H1 (cell line): ENCODE measurements at regions not wholly inside any gene's neighbourhood (a gene's known extent, or its start where the extent isn't known, plus 50 kb on each side); places are given as distances from the start of the nearest gene placed in this dataset.

Source experiments
- GABPA ChIP-seq: IDR thresholded peaks from 2 replicates; pipeline ENCODE4 v1.6.1; 2011; ENCODE audit warnings: mild to moderate bottlenecking, low read length, moderate library complexity, borderline replicate concordance; ENCODE audit not compliant: insufficient read depth
- JUND ChIP-seq: IDR thresholded peaks from 2 replicates; pipeline ENCODE4 v1.6.1; 2011; ENCODE audit warnings: mild to moderate bottlenecking, improper control_type of control experiment, low read length
- TCF12 ChIP-seq: IDR thresholded peaks from 2 replicates; pipeline ENCODE4 v1.6.1; 2011; ENCODE audit warnings: low read depth, mild to moderate bottlenecking, low read length

DNA sequence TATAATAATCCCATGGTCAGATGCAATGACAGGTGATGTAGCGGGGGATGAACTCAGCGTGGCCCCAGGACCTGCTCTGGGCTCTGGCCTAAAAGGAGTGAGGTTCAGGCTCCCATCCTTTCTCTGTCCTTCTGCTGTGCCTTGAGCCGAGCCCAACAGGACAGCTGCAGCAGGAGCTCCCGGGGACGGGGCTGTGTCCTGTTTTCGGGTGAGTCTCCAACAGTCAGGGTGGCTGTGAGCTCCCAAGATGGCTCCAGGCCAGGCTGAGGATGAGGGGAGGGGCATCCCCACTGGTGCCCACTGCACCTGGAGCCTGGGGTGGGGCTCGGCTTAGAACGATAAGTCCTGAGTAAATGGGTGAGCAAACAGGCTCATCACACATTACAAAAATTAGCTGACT lies 1385.0 kb downstream of the BRD1 start (continued):
- no peak for TF ChIP-seq GABPA
- TF ChIP-seq JUND = no peak
- TF ChIP-seq TCF12 = no peak
